CD4-positive, alpha-beta T cell (primary cell): ENCODE measurements at regions not wholly inside any gene's neighbourhood (a gene's known extent, or its start where the extent isn't known, plus 50 kb on each side); places are given as distances from the start of the nearest gene placed in this dataset.

Experiments used
- ATAC-seq: fragments of 200-7000 bp; cut with Tn5 transposase; one replicate; pipeline ENCODE4 v1.10.0; 2022; ENCODE audit warnings: mild to moderate bottlenecking; ENCODE audit not compliant: poor library complexity
- CTCF ChIA-PET: fragments of 350-600 bp; sonication (Branson Sonifier 250); formaldehyde crosslinking; loops from one replicate; lab custom pipeline; 2021; ENCODE audit warnings: antibody characterized with exemption, inconsistent platforms; lab: Charles Lee
- POLR2A ChIA-PET: fragments of 350-600 bp; sonication (Branson Sonifier 250); formaldehyde crosslinking; loops from one replicate; lab custom pipeline; 2021; ENCODE audit warnings: antibody characterized with exemption, inconsistent platforms; lab: Charles Lee
- DNase-seq, 14 experiments: peaks; one replicate each; pipeline ENCODE4 v3.0.0-alpha.2; 2013 to 2020; ENCODE audit warnings: mixed read lengths in 2 of 14
- H3K27ac ChIP-seq, 2 donors: one replicate each; pipeline versions ENCODE4 v1.5.1 to v1.7.0; 2013; ENCODE audit warnings: low read length in 2 of 2, low read depth in 1 of 2, mild to moderate bottlenecking in 1 of 2
- H3K27me3 ChIP-seq, 2 experiments: 1 replicate in 1 of 2; 2 replicates in 1 of 2; pipeline versions ENCODE4 v1.6.1 to v1.7.0; 2013; ENCODE audit warnings: low read length in 2 of 2, control low read depth in 1 of 2, mild to moderate bottlenecking in 1 of 2, moderate library complexity in 1 of 2; ENCODE audit not compliant: insufficient read depth in 2 of 2, control insufficient read depth in 1 of 2
- H3K36me3 ChIP-seq: one replicate; pipeline ENCODE4 v1.6.1; 2013; ENCODE audit warnings: low read length, control low read depth; ENCODE audit not compliant: insufficient read depth
- H3K4me1 ChIP-seq: one replicate; pipeline ENCODE4 v1.6.1; 2013; ENCODE audit warnings: low read length, control low read depth; ENCODE audit not compliant: insufficient read depth
- H3K4me3 ChIP-seq: one replicate; pipeline ENCODE4 v1.5.1; 2013; ENCODE audit warnings: mild to moderate bottlenecking, low read length, moderate library complexity
- H3K9me3 ChIP-seq, 2 experiments: 1 replicate in 1 of 2; 2 replicates in 1 of 2; pipeline versions ENCODE4 v1.6.1 to v1.7.0; 2013; ENCODE audit warnings: low read length in 2 of 2, mild to moderate bottlenecking in 2 of 2, control low read depth in 1 of 2, moderate library complexity in 1 of 2; ENCODE audit not compliant: control insufficient read depth in 1 of 2, insufficient read depth in 1 of 2
- H3K27ac Mint-ChIP-seq: one replicate; pipeline ENCODE4 v1.8.0; 2020; ENCODE audit warnings: mixed read lengths
- H3K27me3 Mint-ChIP-seq: one replicate; pipeline ENCODE4 v1.8.0; 2021; ENCODE audit warnings: mixed read lengths
- H3K36me3 Mint-ChIP-seq: one replicate; pipeline ENCODE4 v1.8.0; 2021; ENCODE audit warnings: low read depth, mixed read lengths
- H3K4me1 Mint-ChIP-seq: one replicate; pipeline ENCODE4 v1.8.0; 2021; ENCODE audit warnings: low read depth, mixed read lengths
- H3K4me3 Mint-ChIP-seq: one replicate; pipeline ENCODE4 v1.8.0; 2020; ENCODE audit warnings: mild to moderate bottlenecking, mixed read lengths
- H3K9me3 Mint-ChIP-seq: one replicate; pipeline ENCODE4 v1.8.0; 2020; ENCODE audit warnings: mixed read lengths
- intact Hi-C, 2 experiments: fragments of 100-400 bp; cut with DNase I in 1 of 2; cut with micrococcal nuclease in 1 of 2; formaldehyde crosslinking; loops; one replicate each; pipeline versions ENCODE4 v1.15.1 to v1.9.0; 2023 to 2025; cut with DNase I, micrococcal nuclease
- TF ChIP-seq, protein P1 (sequence below): fragments of 200-600 bp; IDR thresholded peaks from one replicate; pipeline ENCODE4 v1.8.0; 2022; ENCODE audit warnings: antibody characterized with exemption, mild to moderate bottlenecking

DNA sequence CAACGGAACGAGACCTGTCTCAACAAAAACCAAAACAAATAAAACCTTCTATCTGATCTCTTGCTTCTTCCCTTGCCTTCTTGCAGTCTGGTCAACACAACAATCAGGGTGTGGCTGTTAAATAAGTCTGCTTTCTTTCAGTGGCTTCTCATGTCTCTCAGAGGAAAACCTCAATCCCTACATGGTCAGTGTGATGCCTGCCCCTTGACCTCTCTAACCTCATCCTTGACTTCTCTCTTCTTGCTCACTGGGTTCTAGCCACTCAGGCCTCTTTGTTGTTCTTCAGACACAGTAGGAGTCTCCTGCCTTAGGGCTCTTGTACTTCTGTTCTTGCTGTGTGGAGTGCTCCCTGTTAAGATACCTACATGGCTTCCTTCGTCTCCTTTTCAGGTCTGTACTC, 220.4 kb downstream of the SDHAF3 start:
- intact Hi-C loops, result no loop called here
- POLR2A ChIA-PET, result no interaction called here
- Histone ChIP-seq H3K27ac (no peak overlapping the region), H3K36me3 (no peaks in the 10 kb centered on the region), H3K4me1 (no peaks in the 10 kb centered on the region), H3K9me3 (no peaks in the 10 kb centered on the region), H3K27me3 (no peaks in the 10 kb centered on the region), H3K4me3 (no peak overlapping the region)
- TF ChIP-seq, protein P1, sequence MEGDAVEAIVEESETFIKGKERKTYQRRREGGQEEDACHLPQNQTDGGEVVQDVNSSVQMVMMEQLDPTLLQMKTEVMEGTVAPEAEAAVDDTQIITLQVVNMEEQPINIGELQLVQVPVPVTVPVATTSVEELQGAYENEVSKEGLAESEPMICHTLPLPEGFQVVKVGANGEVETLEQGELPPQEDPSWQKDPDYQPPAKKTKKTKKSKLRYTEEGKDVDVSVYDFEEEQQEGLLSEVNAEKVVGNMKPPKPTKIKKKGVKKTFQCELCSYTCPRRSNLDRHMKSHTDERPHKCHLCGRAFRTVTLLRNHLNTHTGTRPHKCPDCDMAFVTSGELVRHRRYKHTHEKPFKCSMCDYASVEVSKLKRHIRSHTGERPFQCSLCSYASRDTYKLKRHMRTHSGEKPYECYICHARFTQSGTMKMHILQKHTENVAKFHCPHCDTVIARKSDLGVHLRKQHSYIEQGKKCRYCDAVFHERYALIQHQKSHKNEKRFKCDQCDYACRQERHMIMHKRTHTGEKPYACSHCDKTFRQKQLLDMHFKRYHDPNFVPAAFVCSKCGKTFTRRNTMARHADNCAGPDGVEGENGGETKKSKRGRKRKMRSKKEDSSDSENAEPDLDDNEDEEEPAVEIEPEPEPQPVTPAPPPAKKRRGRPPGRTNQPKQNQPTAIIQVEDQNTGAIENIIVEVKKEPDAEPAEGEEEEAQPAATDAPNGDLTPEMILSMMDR, result no peak
- no peaks in the 10 kb centered on the region for H3K9me3 Mint-ChIP-seq
- CTCF ChIA-PET, result no interaction called here
- H3K27me3 Mint-ChIP-seq, result no peaks in the 10 kb centered on the region
- H3K36me3 Mint-ChIP-seq, result no peaks in the 10 kb centered on the region
- H3K27ac Mint-ChIP-seq, result no peak overlapping the region
- no peak for ATAC-seq
- no peaks in the 10 kb centered on the region for H3K4me1 Mint-ChIP-seq
- H3K4me3 Mint-ChIP-seq, result no peak overlapping the region
- no peak for DNase-seq

- intact Hi-C loops, result no loop called here
- Histone ChIP-seq H3K9me3 (peaks cover 0 to 5% of the 10 kb centered on the region in 2 experiments), H3K4me1 (no peaks in the 10 kb centered on the region), H3K27me3 (no peaks in the 10 kb centered on the region), H3K4me3 (no peak overlapping the region), H3K27ac (no peak overlapping the region), H3K36me3 (no peaks in the 10 kb centered on the region)
- no peaks in the 10 kb centered on the region for H3K27me3 Mint-ChIP-seq
- no peaks in the 10 kb centered on the region for H3K36me3 Mint-ChIP-seq
- no peaks in the 10 kb centered on the region for H3K4me1 Mint-ChIP-seq
- no peak for DNase-seq
- H3K27ac Mint-ChIP-seq, result no peak overlapping the region
- no peak overlapping the region for H3K4me3 Mint-ChIP-seq
- no peak for ATAC-seq
- TF ChIP-seq, protein P1, result no peak
- no peaks in the 10 kb centered on the region for H3K9me3 Mint-ChIP-seq
- ChIA-PET CTCF (no interaction called here), POLR2A (no interaction called here)
Observed at GRCh38 chr7:97342512-97342911, 225.0 kb downstream of the SDHAF3 start.

DNA sequence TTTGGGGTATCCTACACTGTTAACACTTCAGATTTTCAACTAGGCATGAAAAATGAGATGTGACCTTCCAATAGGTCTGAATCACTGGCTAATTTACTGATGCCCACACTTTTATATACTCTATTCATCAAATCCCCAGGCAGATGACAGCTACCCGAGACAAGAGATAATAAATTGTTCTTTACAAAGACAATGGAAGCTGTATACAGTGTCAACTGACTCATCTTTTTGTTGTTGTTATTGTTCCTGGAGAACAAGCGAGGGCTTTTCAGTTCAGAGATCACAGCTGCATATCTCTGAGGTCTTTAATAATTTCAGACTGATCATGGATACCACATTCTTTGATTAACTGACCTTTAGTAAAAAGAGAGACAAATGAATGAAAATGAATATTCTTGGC, 228.9 kb downstream of the SDHAF3 start:
- Mint-ChIP-seq H3K27me3 (no peaks in the 10 kb centered on the region), H3K27ac (no peak overlapping the region), H3K4me1 (no peaks in the 10 kb centered on the region), H3K4me3 (no peak overlapping the region), H3K9me3 (peaks cover 8% of the 10 kb centered on the region), H3K36me3 (no peaks in the 10 kb centered on the region)
- H3K9me3 ChIP-seq, result peaks cover 3 to 9% of the 10 kb centered on the region in 2 experiments
- no peak overlapping the region for H3K27ac ChIP-seq
- no peaks in the 10 kb centered on the region for H3K4me1 ChIP-seq
- no peaks in the 10 kb centered on the region for H3K27me3 ChIP-seq
- CTCF ChIA-PET, result interaction anchor here (0.7 kb wide), 1 partner anchor 13 kb away, joined by 4 read pairs; no protein-coding TSS in a partner anchor
- POLR2A ChIA-PET, result no interaction called here
- H3K4me3 ChIP-seq, result no peak overlapping the region
- DNase-seq (no peak), ATAC-seq (no peak)
- intact Hi-C loops, result no loop called here
- no peaks in the 10 kb centered on the region for H3K36me3 ChIP-seq
- TF ChIP-seq, protein P1, result no peak
